ENCODE measurements at regions not wholly inside any gene's neighbourhood (a gene's known extent, or its start where the extent isn't known, plus 50 kb on each side); places are given as distances from the start of the nearest gene placed in this dataset.

GRCh38 chr1:182169203-182169602, 107.7 kb upstream of the ZNF648 start:
- POLR2A ChIA-PET = no interaction called here

DNA sequence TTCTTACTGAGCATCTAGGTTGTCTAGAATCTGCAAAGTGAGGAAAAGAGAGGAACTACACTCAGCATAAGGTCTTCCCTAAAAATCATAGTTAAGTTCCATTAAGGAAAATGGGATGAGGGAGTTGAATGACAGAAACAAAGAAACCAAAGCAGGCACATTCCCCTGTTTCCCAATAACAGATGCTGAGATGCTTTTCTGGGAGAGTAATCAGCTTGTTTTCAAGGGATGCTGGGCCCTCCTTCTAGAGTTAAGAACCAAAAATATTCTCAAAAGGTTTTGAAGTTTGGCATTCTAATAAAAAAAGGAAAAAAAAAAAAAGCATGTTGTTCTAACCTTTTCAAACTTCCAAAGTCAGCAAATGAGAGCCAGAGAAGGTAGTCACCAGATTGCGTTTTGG, 105.2 kb upstream of the ZNF648 start:
- no peak for TF ChIP-seq CTCF (IDR thresholded peaks at IDR 0.05; ENCODE audit: control extremely low read depth, extremely low read depth, low read depth, missing control alignments)
- no peak for DNase-seq (ENCODE audit: extremely low spot score)
- ChIA-PET POLR2A (no interaction called here), CTCF (interaction anchor here (1.5 to 2.3 kb wide), 2 partner anchors 10 to 23 kb away, joined by 4 to 8 read pairs; no protein-coding TSS in a partner anchor)

More at GRCh38 chr1:182169203-182169602, 107.7 kb upstream of the ZNF648 start:
- no peak for DNase-seq (ENCODE audit: extremely low spot score)
- CTCF ChIA-PET = interaction anchor here (2.5 kb wide), 1 partner anchor 26 kb away, joined by 18 read pairs; no protein-coding TSS in a partner anchor
- no peak for TF ChIP-seq CTCF (IDR thresholded peaks at IDR 0.05; ENCODE audit: control extremely low read depth, extremely low read depth, low read depth, missing control alignments)

GRCh38 chr1:182166321-182166720, 104.8 kb upstream of the ZNF648 start:
- POLR2A ChIA-PET = no interaction called here
- CTCF ChIA-PET = interaction anchor here (0.8 to 2.3 kb wide), 3 partner anchors 10 to 81 kb away, joined by 4 to 8 read pairs (median 5); no protein-coding TSS in a partner anchor
- DNase-seq (ENCODE audit: extremely low spot score) = no peak
- no peak for TF ChIP-seq CTCF (IDR thresholded peaks at IDR 0.05; ENCODE audit: control extremely low read depth, extremely low read depth, low read depth, missing control alignments)

GRCh38 chr1:182164273-182164672, 102.8 kb upstream of the ZNF648 start:
- POLR2A ChIA-PET = no interaction called here
- CTCF ChIA-PET = no interaction called here
- no peak for TF ChIP-seq CTCF (IDR thresholded peaks at IDR 0.05; ENCODE audit: control extremely low read depth, extremely low read depth, low read depth, missing control alignments)
- DNase-seq (ENCODE audit: extremely low spot score) = no peak

- no peak for TF ChIP-seq CTCF (IDR thresholded peaks at IDR 0.05; ENCODE audit: control extremely low read depth, extremely low read depth, low read depth, missing control alignments)
- CTCF ChIA-PET = interaction anchor here (1.0 kb wide), 1 partner anchor 20 kb away, joined by 3 read pairs; no protein-coding TSS in a partner anchor
- DNase-seq (ENCODE audit: extremely low spot score) = no peak
- POLR2A ChIA-PET = no interaction called here
Observed at GRCh38 chr1:182163821-182164223, 102.3 kb upstream of the ZNF648 start.

DNA sequence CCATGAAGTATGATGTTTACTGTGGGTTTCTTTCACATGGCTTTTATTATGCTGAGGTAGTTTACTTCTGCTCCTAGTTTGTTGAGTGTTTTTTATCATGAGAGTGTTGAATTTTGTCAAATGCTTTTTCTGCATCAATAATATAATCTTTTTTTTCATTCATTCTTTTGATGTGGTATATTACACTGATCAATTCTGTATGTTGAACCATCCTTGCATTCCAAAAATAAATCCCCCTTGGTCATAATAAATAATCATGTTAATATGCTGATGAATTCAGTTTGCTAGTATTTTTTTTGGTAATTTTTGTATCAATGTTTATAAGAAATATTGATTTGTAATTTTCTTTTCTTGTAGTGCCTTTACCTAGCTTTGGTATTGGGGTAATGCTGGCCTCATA, 97.9 kb upstream of the ZNF648 start:
- CTCF ChIA-PET = interaction anchor here (0.8 kb wide), 1 partner anchor 16 kb away, joined by 5 read pairs; no protein-coding TSS in a partner anchor
- TF ChIP-seq CTCF (IDR thresholded peaks at IDR 0.05; ENCODE audit: control extremely low read depth, extremely low read depth, low read depth, missing control alignments) = no peak
- DNase-seq (ENCODE audit: extremely low spot score) = no peak
- POLR2A ChIA-PET = interaction anchor here (0.7 kb wide), 1 partner anchor 130 kb away, joined by 3 read pairs; no protein-coding TSS in a partner anchor

Measured in GM10248 (cell line).